Cerebellar cortex (tissue), 1 donor: ENCODE measurements at regions not wholly inside any gene's neighbourhood (a gene's known extent, or its start where the extent isn't known, plus 50 kb on each side); places are given as distances from the start of the nearest gene placed in this dataset.
"Not testable (repeated sequence)": the region's sequence is repeated elsewhere in the genome, so short reads cannot be mapped to it uniquely, and the experiment has no call there.

Experiments
- DNase-seq: peaks from one replicate; pipeline ENCODE4 v3.0.0-alpha.2; 2015; ENCODE audit warnings: low spot score

- no peak for DNase-seq
Observed at GRCh38 chr11:86861810-86862209, 61.5 kb downstream of the PRSS23 start.

DNA sequence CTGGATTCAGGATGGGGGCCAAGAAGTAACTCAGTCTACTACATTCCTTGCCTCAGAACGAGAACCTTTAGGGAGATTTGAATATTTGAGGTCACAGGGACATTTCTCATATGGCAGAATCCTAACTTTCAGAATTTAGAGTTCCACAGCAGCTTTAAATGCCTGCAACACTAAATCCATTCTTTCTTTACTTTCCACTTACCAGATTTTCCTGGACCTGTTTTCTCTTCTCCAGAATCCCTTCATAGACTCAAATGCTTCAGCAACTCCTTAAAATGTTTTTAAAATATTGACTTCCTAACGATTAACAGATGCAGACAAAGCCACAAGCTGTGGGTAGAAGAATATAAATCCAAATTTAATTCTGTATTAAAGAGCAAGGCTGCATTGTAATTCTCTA, 63.1 kb downstream of the PRSS23 start:
- DNase-seq, result no peak

GRCh38 chr11:86865436-86865835, 65.1 kb downstream of the PRSS23 start:
- peak; percentile 90 for DNase-seq

- DNase-seq, result no peak
Observed at GRCh38 chr11:86869531-86869930, 69.2 kb downstream of the PRSS23 start.

DNA sequence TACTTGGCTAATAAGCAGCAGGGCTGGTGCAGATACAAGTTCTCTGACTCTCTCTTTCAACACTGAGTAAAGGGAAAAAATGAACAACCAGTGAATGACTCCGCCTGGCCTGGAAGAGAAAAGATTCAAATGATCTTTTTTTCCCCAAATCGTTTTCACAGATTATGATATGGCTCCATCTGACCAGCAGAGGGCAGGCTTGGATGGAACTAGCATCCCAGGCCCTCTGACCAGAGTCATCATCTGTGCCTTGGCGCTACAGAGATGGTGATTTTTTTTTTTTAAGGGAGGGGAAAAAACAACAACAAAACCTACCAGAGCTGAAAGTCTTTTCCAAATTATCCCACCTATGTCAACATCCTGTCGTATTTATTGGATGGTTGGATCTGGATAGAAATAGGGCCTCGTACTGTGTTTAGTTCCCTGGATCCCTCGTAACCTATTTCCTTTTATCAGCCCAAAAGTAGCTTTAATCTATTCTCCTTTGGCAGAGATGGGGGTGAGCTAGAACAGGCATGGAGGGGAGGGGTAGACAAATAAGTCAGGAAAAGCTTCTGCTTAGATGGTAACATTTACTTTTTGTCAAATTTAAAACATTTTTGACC, 69.7 kb downstream of the PRSS23 start:
- DNase-seq, result peak; percentile 55

DNA sequence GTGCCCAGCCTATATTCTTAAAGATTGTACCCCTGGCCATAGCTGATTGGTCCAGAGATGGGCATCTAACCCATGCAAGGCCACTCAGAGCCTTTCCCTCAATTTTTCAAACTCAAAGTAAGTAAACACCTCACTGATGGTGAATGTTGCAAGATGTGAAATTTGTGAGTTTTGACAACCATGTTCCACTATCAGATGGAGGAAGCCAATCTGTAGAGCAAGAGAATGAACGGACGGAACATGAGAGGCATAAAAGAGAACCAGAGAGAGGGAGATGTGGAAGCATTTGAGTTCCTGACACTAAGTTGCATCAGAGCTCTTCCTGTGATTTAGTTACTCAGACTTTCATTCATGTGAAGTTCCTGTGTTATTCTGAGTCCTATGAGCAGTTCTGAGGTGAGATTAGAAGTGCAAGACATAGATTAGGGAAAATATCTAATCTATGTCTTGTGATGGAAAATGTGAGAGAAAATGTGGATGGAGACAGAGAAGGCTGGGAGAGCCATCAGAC, 73.3 kb downstream of the PRSS23 start:
- DNase-seq, result no peak

- no peak for DNase-seq
Observed at GRCh38 chr11:86874304-86875056, 74.1 kb downstream of the PRSS23 start.

DNA sequence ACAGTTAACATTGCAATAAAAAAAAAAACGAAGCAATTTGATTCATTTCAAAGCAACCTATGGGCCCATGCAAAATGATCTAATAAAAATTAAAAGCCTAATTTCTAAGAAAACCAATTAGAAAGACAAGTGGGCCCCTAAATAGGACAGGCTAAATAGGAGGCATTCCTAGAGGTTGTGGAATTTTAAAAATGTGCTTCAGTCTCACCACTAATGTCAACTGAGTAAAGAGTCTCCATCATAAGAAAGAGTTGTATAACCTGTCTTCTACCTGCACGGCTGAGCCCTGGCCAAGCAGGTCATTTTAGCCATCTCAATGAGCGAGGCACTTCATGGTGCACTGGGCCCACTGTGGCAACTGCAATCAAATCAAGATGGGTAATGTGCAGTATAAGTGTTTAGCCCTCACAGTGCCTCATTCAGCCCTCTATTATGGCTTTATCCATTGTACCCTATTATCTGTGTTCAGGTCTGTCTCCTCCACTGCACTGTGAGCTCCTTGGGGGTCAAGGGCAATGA, 76.4 kb downstream of the PRSS23 start:
- DNase-seq, result no peak

DNA sequence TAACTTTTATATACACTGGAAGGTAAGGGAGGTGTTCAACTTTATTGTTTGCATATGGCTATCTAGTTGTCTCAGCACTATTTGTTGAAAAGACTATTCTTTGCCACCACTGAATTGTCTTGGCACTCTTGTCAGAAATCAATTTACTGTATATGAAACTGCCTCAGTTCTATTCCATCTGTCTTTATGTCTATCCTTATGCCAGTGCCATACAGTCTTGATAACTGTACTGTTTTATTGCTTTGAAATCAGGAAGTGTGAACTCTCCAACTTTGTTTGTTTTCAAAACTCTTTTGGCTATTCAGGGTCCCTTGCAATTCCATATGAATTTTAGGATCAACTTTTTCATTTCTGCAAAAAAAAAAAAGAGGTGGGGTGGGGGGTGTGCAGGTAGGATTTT, 77.2 kb downstream of the PRSS23 start:
- DNase-seq, result no peak

GRCh38 chr11:86879241-86879640, 76.0 kb downstream of the FZD4 start:
- not testable (repeated sequence) for DNase-seq

- DNase-seq, result no peak
Observed at GRCh38 chr11:86885311-86885710, 69.9 kb downstream of the FZD4 start.

- no peak for DNase-seq
Observed at GRCh38 chr11:86888164-86889000, 66.8 kb downstream of the FZD4 start.

DNA sequence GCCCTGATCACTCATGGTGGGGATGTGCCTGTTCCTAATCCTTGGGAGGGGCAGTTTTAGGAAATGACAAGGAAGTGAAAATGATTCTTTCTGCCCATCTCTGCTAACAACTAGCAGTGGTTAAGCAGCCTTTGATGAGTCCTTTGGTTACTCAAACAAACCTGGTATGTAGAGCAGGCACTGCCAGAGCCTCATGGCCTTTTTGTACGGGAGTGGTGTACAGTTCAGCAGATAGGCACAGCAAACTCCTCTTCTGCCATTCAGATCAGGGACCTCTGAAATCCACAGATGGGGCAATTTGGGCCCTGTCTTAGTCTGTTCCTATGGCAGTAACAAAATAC, 66.2 kb downstream of the FZD4 start:
- DNase-seq, result no peak

DNA sequence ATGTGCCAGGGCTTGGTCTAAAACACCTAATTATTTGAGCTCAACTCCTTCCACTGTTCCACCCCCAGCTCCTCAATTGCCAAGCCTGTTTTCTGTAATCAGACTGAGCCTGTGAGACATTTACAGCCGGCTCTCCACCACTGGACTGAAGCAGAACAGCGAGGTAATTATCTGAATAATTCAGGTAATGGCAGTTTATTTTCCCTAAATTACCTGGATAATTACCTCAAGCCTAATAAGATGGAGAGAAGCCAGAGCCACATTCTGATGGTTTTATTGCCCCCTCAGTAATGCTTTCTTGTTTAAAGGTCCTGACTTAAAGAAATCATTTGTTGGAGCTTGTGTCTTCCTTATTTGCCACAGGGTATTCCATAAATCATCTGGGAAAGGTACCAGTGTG, 64.2 kb downstream of the FZD4 start:
- no peak for DNase-seq

GRCh38 chr11:86893235-86893634, 62.0 kb downstream of the FZD4 start:
- DNase-seq, result no peak
